Prostate gland (tissue), 2 donors: ENCODE measurements at regions not wholly inside any gene's neighbourhood (a gene's known extent, or its start where the extent isn't known, plus 50 kb on each side); places are given as distances from the start of the nearest gene placed in this dataset.

Experiments used
- POLR2A ChIP-seq: fragments of 450-650 bp; IDR thresholded peaks from one replicate; pipeline ENCODE4 v1.6.1; 2016; ENCODE audit warnings: antibody characterized with exemption, mild to moderate bottlenecking
- POLR2AphosphoS5 ChIP-seq: sonication (generic); formaldehyde crosslinking; IDR thresholded peaks from one replicate; pipeline ENCODE4 v1.6.1; 2017; ENCODE audit warnings: antibody characterized with exemption
- TF ChIP-seq, protein P1 (sequence below), 4 experiments: fragments of 200-600 bp in 2 of 4; fragments of 450-650 bp in 2 of 4; sonication (generic) in 2 of 4; IDR thresholded peaks; 1 replicate in 3 of 4; 2 replicates in 1 of 4; pipeline ENCODE4 v1.5.1; 2016 to 2019; ENCODE audit warnings: antibody characterized with exemption in 4 of 4, mild to moderate bottlenecking in 2 of 4, moderate library complexity in 2 of 4

DNA sequence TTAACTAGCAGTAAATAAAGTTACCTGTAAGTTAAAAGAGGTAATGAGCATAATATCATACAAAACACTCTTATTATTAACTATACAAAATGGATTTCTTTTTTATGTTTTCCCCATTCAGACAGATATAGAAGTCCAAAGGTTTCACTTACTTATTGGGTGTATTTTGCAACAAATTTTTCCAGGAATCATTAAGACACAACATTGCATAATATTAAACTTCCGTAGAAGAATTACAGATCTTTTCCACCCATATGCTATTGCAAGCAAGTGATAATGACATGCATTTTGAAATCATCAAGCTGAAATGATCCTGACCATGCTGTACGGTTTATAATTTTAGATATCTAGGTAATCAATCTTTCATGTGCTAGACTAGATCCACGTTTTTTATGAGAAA lies 957.0 kb downstream of the NCAM2 start:
- no peak for TF ChIP-seq POLR2A
- TF ChIP-seq, protein P1, sequence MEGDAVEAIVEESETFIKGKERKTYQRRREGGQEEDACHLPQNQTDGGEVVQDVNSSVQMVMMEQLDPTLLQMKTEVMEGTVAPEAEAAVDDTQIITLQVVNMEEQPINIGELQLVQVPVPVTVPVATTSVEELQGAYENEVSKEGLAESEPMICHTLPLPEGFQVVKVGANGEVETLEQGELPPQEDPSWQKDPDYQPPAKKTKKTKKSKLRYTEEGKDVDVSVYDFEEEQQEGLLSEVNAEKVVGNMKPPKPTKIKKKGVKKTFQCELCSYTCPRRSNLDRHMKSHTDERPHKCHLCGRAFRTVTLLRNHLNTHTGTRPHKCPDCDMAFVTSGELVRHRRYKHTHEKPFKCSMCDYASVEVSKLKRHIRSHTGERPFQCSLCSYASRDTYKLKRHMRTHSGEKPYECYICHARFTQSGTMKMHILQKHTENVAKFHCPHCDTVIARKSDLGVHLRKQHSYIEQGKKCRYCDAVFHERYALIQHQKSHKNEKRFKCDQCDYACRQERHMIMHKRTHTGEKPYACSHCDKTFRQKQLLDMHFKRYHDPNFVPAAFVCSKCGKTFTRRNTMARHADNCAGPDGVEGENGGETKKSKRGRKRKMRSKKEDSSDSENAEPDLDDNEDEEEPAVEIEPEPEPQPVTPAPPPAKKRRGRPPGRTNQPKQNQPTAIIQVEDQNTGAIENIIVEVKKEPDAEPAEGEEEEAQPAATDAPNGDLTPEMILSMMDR (IDR thresholded peaks at IDR 0.05) = no peak
- TF ChIP-seq POLR2AphosphoS5 = no peak
